Neural progenitor cell (in vitro differentiated cells): ENCODE measurements at regions not wholly inside any gene's neighbourhood (a gene's known extent, or its start where the extent isn't known, plus 50 kb on each side); places are given as distances from the start of the nearest gene placed in this dataset.

Experiments used
- DNase-seq: peaks from one replicate; pipeline ENCODE4 v3.0.0-alpha.2; 2016; ENCODE audit warnings: low spot score
- H2AFZ ChIP-seq: fragments of 200-600 bp; sonication (generic); replicated peaks from 2 replicates; pipeline ENCODE4 v1.6.1; 2016; ENCODE audit warnings: antibody characterized with exemption
- H3F3A ChIP-seq: fragments of 200-600 bp; sonication (generic); 2 replicates; pipeline ENCODE4 v1.6.1; 2016; ENCODE audit warnings: antibody characterized with exemption, low read depth
- H3K27ac ChIP-seq: fragments of 200-600 bp; sonication (generic); 2 replicates; pipeline ENCODE4 v1.5.1; 2016; ENCODE audit warnings: mild to moderate bottlenecking
- H3K27me3 ChIP-seq: fragments of 200-600 bp; sonication (generic); 2 replicates; pipeline ENCODE4 v1.6.1; 2016; ENCODE audit warnings: mild to moderate bottlenecking, moderate library complexity
- H3K36me3 ChIP-seq: fragments of 200-600 bp; sonication (generic); 2 replicates; pipeline ENCODE4 v1.5.1; 2016
- H3K4me1 ChIP-seq: fragments of 200-600 bp; sonication (generic); 2 replicates; pipeline ENCODE4 v1.6.1; 2016; ENCODE audit warnings: mixed run types
- H3K4me2 ChIP-seq: fragments of 200-600 bp; sonication (generic); 2 replicates; pipeline ENCODE4 v1.6.1; 2016
- H3K4me3 ChIP-seq: fragments of 200-600 bp; sonication (generic); 2 replicates; pipeline ENCODE4 v1.5.1; 2016
- H3K79me2 ChIP-seq: fragments of 200-600 bp; sonication (generic); 2 replicates; pipeline ENCODE4 v1.6.1; 2016; ENCODE audit warnings: low read depth
- H3K9ac ChIP-seq: fragments of 200-600 bp; sonication (generic); 2 replicates; pipeline ENCODE4 v1.6.1; 2016
- H3K9me3 ChIP-seq: fragments of 200-600 bp; sonication (generic); 2 replicates; pipeline ENCODE4 v1.5.1; 2016; ENCODE audit warnings: low read depth
- H4K20me1 ChIP-seq: fragments of 200-600 bp; sonication (generic); 2 replicates; pipeline ENCODE4 v1.6.1; 2016; ENCODE audit warnings: low read depth
- H3K27ac Mint-ChIP-seq: 3 replicates; pipeline ENCODE4 v1.8.0; 2021; ENCODE audit warnings: mixed read lengths
- H3K27me3 Mint-ChIP-seq: 2 replicates; pipeline ENCODE4 v1.8.0; 2022; ENCODE audit warnings: low read depth, mild to moderate bottlenecking, inconsistent platforms, moderate library complexity, mixed read lengths; ENCODE audit not compliant: insufficient read depth
- H3K36me3 Mint-ChIP-seq: 3 replicates; pipeline ENCODE4 v1.8.0; 2021; ENCODE audit warnings: mixed read lengths
- H3K4me1 Mint-ChIP-seq: 3 replicates; pipeline ENCODE4 v1.8.0; 2021; ENCODE audit warnings: mixed read lengths
- H3K4me3 Mint-ChIP-seq: 3 replicates; pipeline ENCODE4 v1.8.0; 2021; ENCODE audit warnings: mild to moderate bottlenecking, moderate library complexity, mixed read lengths
- H3K9me3 Mint-ChIP-seq: 3 replicates; pipeline ENCODE4 v1.8.0; 2020; ENCODE audit warnings: mixed read lengths
- EZH2 ChIP-seq: fragments of 200-600 bp; sonication (generic); IDR thresholded peaks from 2 replicates; pipeline ENCODE4 v1.6.1; 2017; ENCODE audit warnings: antibody characterized with exemption, mild to moderate bottlenecking, moderate library complexity
- EZH2phosphoT487 ChIP-seq: fragments of 200-600 bp; sonication (generic); IDR thresholded peaks from 2 replicates; pipeline ENCODE4 v1.6.1; 2017; ENCODE audit warnings: antibody characterized with exemption
- TF ChIP-seq, protein P1 (sequence below): fragments of 200-600 bp; sonication (generic); IDR thresholded peaks from 2 replicates; pipeline ENCODE4 v1.5.1; 2017; ENCODE audit warnings: antibody characterized with exemption, mild to moderate bottlenecking

DNA sequence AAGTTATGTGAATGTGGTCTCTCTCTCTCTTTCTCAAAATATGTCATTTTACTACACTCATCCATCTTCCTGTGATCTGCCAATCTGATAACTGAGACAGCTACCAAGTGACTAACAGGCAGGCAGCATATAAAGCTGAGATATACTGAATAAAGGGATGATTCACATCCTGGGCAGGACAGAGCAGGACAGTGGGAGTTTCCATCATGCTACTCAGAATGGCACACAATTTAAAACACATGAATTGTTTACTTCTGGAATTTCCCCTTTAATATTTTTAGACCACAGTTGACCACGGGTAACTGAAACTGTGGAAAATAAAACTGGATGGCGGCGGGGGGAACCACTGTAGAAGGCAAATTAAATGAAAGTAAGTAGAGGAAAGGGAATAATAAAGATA lies 58.6 kb upstream of the DCTD start:
- peaks cover 7% of the 10 kb centered on the region for H3K27me3 Mint-ChIP-seq
- Histone ChIP-seq H4K20me1 (no peaks in the 10 kb centered on the region), H3F3A (no peaks in the 10 kb centered on the region), H3K27ac (no peak overlapping the region), H3K4me2 (no peak overlapping the region), H3K79me2 (no peaks in the 10 kb centered on the region), H3K4me1 (no peaks in the 10 kb centered on the region), H3K36me3 (no peaks in the 10 kb centered on the region), H3K27me3 (no peaks in the 10 kb centered on the region), H3K9me3 (no peaks in the 10 kb centered on the region), H3K9ac (no peak overlapping the region), H2AFZ (no peak overlapping the region), H3K4me3 (no peak overlapping the region)
- no peaks in the 10 kb centered on the region for H3K36me3 Mint-ChIP-seq
- peaks cover 6% of the 10 kb centered on the region for H3K9me3 Mint-ChIP-seq
- no peak for TF ChIP-seq EZH2phosphoT487
- TF ChIP-seq, protein P1, sequence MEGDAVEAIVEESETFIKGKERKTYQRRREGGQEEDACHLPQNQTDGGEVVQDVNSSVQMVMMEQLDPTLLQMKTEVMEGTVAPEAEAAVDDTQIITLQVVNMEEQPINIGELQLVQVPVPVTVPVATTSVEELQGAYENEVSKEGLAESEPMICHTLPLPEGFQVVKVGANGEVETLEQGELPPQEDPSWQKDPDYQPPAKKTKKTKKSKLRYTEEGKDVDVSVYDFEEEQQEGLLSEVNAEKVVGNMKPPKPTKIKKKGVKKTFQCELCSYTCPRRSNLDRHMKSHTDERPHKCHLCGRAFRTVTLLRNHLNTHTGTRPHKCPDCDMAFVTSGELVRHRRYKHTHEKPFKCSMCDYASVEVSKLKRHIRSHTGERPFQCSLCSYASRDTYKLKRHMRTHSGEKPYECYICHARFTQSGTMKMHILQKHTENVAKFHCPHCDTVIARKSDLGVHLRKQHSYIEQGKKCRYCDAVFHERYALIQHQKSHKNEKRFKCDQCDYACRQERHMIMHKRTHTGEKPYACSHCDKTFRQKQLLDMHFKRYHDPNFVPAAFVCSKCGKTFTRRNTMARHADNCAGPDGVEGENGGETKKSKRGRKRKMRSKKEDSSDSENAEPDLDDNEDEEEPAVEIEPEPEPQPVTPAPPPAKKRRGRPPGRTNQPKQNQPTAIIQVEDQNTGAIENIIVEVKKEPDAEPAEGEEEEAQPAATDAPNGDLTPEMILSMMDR, result no peak
- TF ChIP-seq EZH2, result no peak
- no peak overlapping the region for H3K4me3 Mint-ChIP-seq
- H3K4me1 Mint-ChIP-seq, result peaks cover 2% of the 10 kb centered on the region
- DNase-seq, result no peak
- H3K27ac Mint-ChIP-seq, result no peak overlapping the region

DNA sequence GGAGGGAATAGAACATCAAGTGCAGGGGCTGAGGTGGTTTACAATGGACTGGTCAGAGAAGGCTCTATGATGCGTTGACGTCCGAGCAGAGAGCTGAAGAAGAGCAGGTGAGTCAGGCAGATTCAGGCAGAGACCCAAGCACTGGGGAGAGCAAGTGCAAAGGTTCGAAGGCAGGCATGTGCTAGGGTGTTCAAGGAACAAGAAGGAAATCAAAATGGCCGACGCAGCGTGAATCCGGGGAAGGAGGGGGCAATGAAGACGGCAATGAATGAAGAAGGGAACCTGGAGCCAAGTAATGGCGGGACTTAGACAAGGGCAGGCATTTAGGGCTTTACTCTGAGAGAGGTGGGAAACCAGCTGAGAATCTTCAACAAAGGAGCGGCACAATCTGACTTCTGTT lies 56.8 kb upstream of the DCTD start:
- no peaks in the 10 kb centered on the region for H3F3A ChIP-seq
- H3K4me1 Mint-ChIP-seq, result peaks cover 2% of the 10 kb centered on the region

DNA sequence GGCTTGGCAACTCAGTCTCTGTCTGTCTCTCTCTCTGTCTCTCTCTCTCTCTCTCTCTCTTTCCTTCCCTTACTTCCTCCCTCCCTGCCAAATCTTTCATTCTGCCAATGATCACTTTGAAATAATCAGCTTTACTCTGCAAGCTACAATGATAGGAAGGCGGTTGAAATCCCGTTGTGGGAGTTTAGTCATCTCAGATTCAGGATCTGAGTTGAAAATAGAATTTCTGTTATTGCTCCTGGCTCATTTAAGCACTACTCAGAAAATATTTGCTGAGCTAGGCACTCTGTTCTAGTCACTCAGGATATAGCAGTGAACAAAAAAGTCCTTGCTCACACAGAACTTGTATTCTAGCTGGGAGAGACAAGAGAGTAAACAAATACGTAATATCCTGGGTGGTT lies 56.3 kb upstream of the DCTD start:
- no peaks in the 10 kb centered on the region for H3F3A ChIP-seq
- Mint-ChIP-seq H3K27ac (no peak overlapping the region), H3K9me3 (peaks cover 6% of the 10 kb centered on the region), H3K27me3 (peaks cover 4% of the 10 kb centered on the region), H3K4me3 (no peak overlapping the region), H3K4me1 (peaks cover under 1% of the 10 kb centered on the region), H3K36me3 (no peaks in the 10 kb centered on the region)
- H3K9ac ChIP-seq, result no peak overlapping the region
- no peak overlapping the region for H3K4me2 ChIP-seq
- no peak for DNase-seq
- no peaks in the 10 kb centered on the region for H4K20me1 ChIP-seq
- no peak for TF ChIP-seq EZH2phosphoT487
- TF ChIP-seq, protein P1, result no peak
- TF ChIP-seq EZH2, result no peak
- H3K36me3 ChIP-seq, result no peaks in the 10 kb centered on the region
- no peaks in the 10 kb centered on the region for H3K4me1 ChIP-seq
- no peaks in the 10 kb centered on the region for H3K79me2 ChIP-seq
- H3K9me3 ChIP-seq, result no peaks in the 10 kb centered on the region
- peak overlapping the region; percentile 50 for H2AFZ ChIP-seq
- no peaks in the 10 kb centered on the region for H3K27me3 ChIP-seq
- H3K27ac ChIP-seq, result no peak overlapping the region
- H3K4me3 ChIP-seq, result no peak overlapping the region

More for the DNA sequence above, 56.8 kb upstream of the DCTD start:
- Histone ChIP-seq H3K9ac (no peak overlapping the region), H3K27me3 (no peaks in the 10 kb centered on the region), H3K9me3 (no peaks in the 10 kb centered on the region), H3K27ac (no peak overlapping the region), H3K4me2 (no peak overlapping the region), H3K79me2 (no peaks in the 10 kb centered on the region), H3K36me3 (no peaks in the 10 kb centered on the region), H3K4me1 (no peaks in the 10 kb centered on the region), H3K4me3 (no peak overlapping the region), H4K20me1 (no peaks in the 10 kb centered on the region), H2AFZ (peak overlapping the region; percentile 50)
- Mint-ChIP-seq H3K9me3 (peaks cover 6% of the 10 kb centered on the region), H3K4me3 (no peak overlapping the region), H3K36me3 (no peaks in the 10 kb centered on the region), H3K27ac (no peak overlapping the region), H3K27me3 (peaks cover 4% of the 10 kb centered on the region)
- TF ChIP-seq EZH2phosphoT487, result no peak
- no peak for TF ChIP-seq EZH2
- TF ChIP-seq, protein P1, result no peak
- no peak for DNase-seq

DNA sequence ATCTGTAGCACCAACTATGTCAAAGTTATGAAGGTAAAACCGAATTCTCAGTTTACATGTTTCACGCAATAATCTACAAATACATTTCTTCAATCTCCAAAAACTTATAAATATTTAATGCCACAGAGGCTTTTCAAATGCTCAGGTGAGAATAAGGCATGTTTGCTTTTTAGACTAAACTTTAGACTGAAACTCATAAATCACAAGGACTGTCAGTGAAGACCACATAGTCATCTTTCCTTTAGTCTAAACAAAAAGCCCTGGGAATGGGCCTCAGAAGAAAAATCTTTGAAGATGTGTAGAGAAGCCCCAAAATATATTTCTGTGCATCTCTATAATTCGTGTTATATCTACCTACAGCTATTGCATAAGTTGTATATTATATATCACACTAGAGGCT lies 54.5 kb upstream of the DCTD start:
- Histone ChIP-seq H3K36me3 (no peaks in the 10 kb centered on the region), H3K4me2 (no peak overlapping the region), H3K4me3 (no peak overlapping the region), H3K4me1 (no peaks in the 10 kb centered on the region), H3F3A (no peaks in the 10 kb centered on the region), H3K27me3 (no peaks in the 10 kb centered on the region), H2AFZ (no peak overlapping the region), H3K9me3 (no peaks in the 10 kb centered on the region), H3K79me2 (no peaks in the 10 kb centered on the region), H3K27ac (no peak overlapping the region), H3K9ac (no peak overlapping the region), H4K20me1 (no peaks in the 10 kb centered on the region)
- Mint-ChIP-seq H3K27me3 (peaks cover 4% of the 10 kb centered on the region), H3K4me1 (no peaks in the 10 kb centered on the region), H3K36me3 (no peaks in the 10 kb centered on the region), H3K9me3 (no peaks in the 10 kb centered on the region), H3K27ac (no peak overlapping the region), H3K4me3 (no peak overlapping the region)
- no peak for DNase-seq
- TF ChIP-seq EZH2phosphoT487 (no peak), EZH2 (no peak)
- TF ChIP-seq, protein P1, result no peak
